ENCODE measurements at regions not wholly inside any gene's neighbourhood (a gene's known extent, or its start where the extent isn't known, plus 50 kb on each side); places are given as distances from the start of the nearest gene placed in this dataset.

GRCh38 chr6:21461844-21462518 lies 131.6 kb upstream of the SOX4 start:
- no peak for DNase-seq (ENCODE audit: extremely low read depth, low read depth)
- TF ChIP-seq CTCF (IDR thresholded peaks at IDR 0.05; ENCODE audit: low read depth, low read length), result no peak

- no peak for TF ChIP-seq CTCF (IDR thresholded peaks at IDR 0.05; ENCODE audit: low read depth, low read length)
- DNase-seq (ENCODE audit: extremely low read depth, low read depth), result no peak
Observed at GRCh38 chr6:21462519-21462852, 131.1 kb upstream of the SOX4 start.

GRCh38 chr6:21467091-21467490 lies 126.5 kb upstream of the SOX4 start:
- no peak for TF ChIP-seq CTCF (IDR thresholded peaks at IDR 0.05; ENCODE audit: low read depth, low read length)

GRCh38 chr6:21468461-21468860 lies 125.1 kb upstream of the SOX4 start:
- DNase-seq (ENCODE audit: extremely low read depth, low read depth), result no peak
- TF ChIP-seq CTCF (IDR thresholded peaks at IDR 0.05; ENCODE audit: low read depth, low read length), result no peak

More at GRCh38 chr6:21467091-21467490, 126.5 kb upstream of the SOX4 start:
- no peak for DNase-seq (ENCODE audit: extremely low read depth, low read depth)

GRCh38 chr6:21469213-21469612 lies 124.3 kb upstream of the SOX4 start:
- no peak for TF ChIP-seq CTCF (IDR thresholded peaks at IDR 0.05; ENCODE audit: low read depth, low read length)
- no peak for DNase-seq (ENCODE audit: extremely low read depth, low read depth)

GRCh38 chr6:21476112-21476511 lies 117.4 kb upstream of the SOX4 start:
- TF ChIP-seq CTCF (IDR thresholded peaks at IDR 0.05; ENCODE audit: low read depth, low read length), result no peak
- no peak for DNase-seq (ENCODE audit: extremely low read depth, low read depth)

DNA sequence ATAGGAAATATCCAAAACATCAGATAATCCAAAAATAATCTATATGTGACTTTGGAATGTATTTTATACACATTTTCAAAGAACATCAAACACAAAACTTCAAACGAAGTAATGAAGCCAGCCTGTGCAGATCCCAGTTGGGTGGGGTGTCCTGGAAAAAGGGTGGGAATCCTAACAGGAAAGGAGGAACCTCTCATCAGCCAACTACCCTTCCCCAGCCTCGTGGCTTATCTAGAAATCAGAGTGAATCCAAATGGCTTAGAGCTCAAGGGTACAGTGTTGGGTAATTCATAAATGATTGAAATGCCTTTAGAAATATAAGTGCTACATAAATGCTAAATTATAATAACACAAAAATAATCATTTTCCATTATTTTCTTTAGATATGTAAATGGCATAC lies 115.1 kb upstream of the SOX4 start:
- DNase-seq (ENCODE audit: extremely low read depth, low read depth), result no peak
- TF ChIP-seq CTCF (IDR thresholded peaks at IDR 0.05; ENCODE audit: low read depth, low read length), result no peak
